ENCODE measurements at regions not wholly inside any gene's neighbourhood (a gene's known extent, or its start where the extent isn't known, plus 50 kb on each side); places are given as distances from the start of the nearest gene placed in this dataset.

GRCh38 chr18:47593744-47594472, 336.6 kb downstream of the SMAD2 start (continued):
- TF ChIP-seq BRCA1 (IDR thresholded peaks at IDR 0.05) (no peak), BRCA1 (CRISPR knock-in tag; IDR thresholded peaks at IDR 0.05) (no peak), HES1 (IDR thresholded peaks at IDR 0.05; ENCODE audit: low read depth) (no peak), GTF2E2 (tag; IDR thresholded peaks at IDR 0.05) (no peak), USF2 (CRISPR knock-in tag; IDR thresholded peaks at IDR 0.05) (no peak), SNAPC5 (CRISPR knock-in tag; IDR thresholded peaks at IDR 0.05) (no peak), ZKSCAN3 (CRISPR knock-in tag; IDR thresholded peaks at IDR 0.05) (no peak)

GRCh38 chr18:47591429-47591828, 339.0 kb downstream of the SMAD2 start:
- in situ Hi-C loops (cut with MboI) (loop anchor here (10.0 kb wide), 1 partner anchor 153 kb away; no protein-coding TSS in a partner anchor), intact Hi-C loops (cut with micrococcal nuclease) (no loop called here)
- BruUV-seq (replicated peaks) = no TSS peak
- 0% methylated on average over 3 of the region's 3 CpGs for WGBS (ENCODE audit: insufficient coverage, low coverage, missing lambda C conversion rate)
- Histone ChIP-seq H4K20me1 (replicated peaks; ENCODE audit: control insufficient read depth, insufficient read depth, low read length) (no peaks in the 10 kb centered on the region), H3K4me3 (no peak overlapping the region), H3K9me1 (ENCODE audit: control insufficient read depth, insufficient read depth, low read length) (no peaks in the 10 kb centered on the region), H3K4me1 (replicated peaks in 1 of 2; ENCODE audit: control insufficient read depth in 2 of 2, insufficient read depth in 2 of 2, low read length in 2 of 2) (no peaks in the 10 kb centered on the region), H3K79me2 (ENCODE audit: control insufficient read depth, insufficient read depth, low read length) (no peaks in the 10 kb centered on the region), H3K9me3 (replicated peaks; ENCODE audit: control insufficient read depth, insufficient read depth, low read depth, low read length) (no peaks in the 10 kb centered on the region), H2AFZ (ENCODE audit: low read depth, low read length) (no peak overlapping the region), H3K9ac (ENCODE audit: insufficient read depth in 1 of 2, low read depth in 2 of 2, low read length in 2 of 2) (no peak overlapping the region), H3K27ac (ENCODE audit: extremely low read depth, low read depth, low read length) (no peak overlapping the region), H3K36me3 (ENCODE audit: control insufficient read depth, insufficient read depth, low read length) (no peaks in the 10 kb centered on the region), H3K4me2 (ENCODE audit: insufficient read depth, low read length) (no peak overlapping the region), H3K27me3 (ENCODE audit: control insufficient read depth in 2 of 2, insufficient read depth in 2 of 2, low read length in 2 of 2) (peaks cover 0 to 6% of the 10 kb centered on the region in 2 experiments; a peak in 2 of 5 replicates)
- no peak for DNase-seq (ENCODE audit: extremely low read depth in 1 of 4, low spot score in 3 of 4)
- no peak for ATAC-seq
- ChIA-PET POLR2A (no interaction called here), CTCF (ENCODE audit: low intra/inter-chr PET ratio) (no interaction called here)
- no peak for FAIRE-seq
- TF ChIP-seq ZNF12 (CRISPR knock-in tag; IDR thresholded peaks at IDR 0.05) = no peak
- no peak for TF ChIP-seq MYNN (IDR thresholded peaks at IDR 0.05)
- no peak for TF ChIP-seq MYNN (CRISPR knock-in tag; IDR thresholded peaks at IDR 0.05)
- no peak for TF ChIP-seq ZNF212 (CRISPR knock-in tag; IDR thresholded peaks at IDR 0.05)
- TF ChIP-seq STAT5B (CRISPR knock-in tag; IDR thresholded peaks at IDR 0.05) = no peak
- no peak for TF ChIP-seq HDAC8 (tag; IDR thresholded peaks at IDR 0.05)
- TF ChIP-seq ZNF551 (CRISPR knock-in tag; IDR thresholded peaks at IDR 0.05) = no peak
- no peak for TF ChIP-seq SAFB (IDR thresholded peaks at IDR 0.05; ENCODE audit: borderline replicate concordance, low read depth, low read length)
- no peak for TF ChIP-seq HNRNPH1 (optimal IDR thresholded peaks at IDR 0.05; ENCODE audit: low read depth, low read length)
- TF ChIP-seq BCLAF1 (IDR thresholded peaks at IDR 0.05; ENCODE audit: borderline replicate concordance in 1 of 2, control insufficient read depth in 1 of 2, low read depth in 2 of 2, low read length in 1 of 2) = no peak
- TF ChIP-seq USF2 (CRISPR knock-in tag; IDR thresholded peaks at IDR 0.05) = no peak

Data from K562 (cell line).